ENCODE measurements at regions not wholly inside any gene's neighbourhood (a gene's known extent, or its start where the extent isn't known, plus 50 kb on each side); places are given as distances from the start of the nearest gene placed in this dataset.
"Not testable (repeated sequence)": the region's sequence is repeated elsewhere in the genome, so short reads cannot be mapped to it uniquely, and the experiment has no call there.

DNA sequence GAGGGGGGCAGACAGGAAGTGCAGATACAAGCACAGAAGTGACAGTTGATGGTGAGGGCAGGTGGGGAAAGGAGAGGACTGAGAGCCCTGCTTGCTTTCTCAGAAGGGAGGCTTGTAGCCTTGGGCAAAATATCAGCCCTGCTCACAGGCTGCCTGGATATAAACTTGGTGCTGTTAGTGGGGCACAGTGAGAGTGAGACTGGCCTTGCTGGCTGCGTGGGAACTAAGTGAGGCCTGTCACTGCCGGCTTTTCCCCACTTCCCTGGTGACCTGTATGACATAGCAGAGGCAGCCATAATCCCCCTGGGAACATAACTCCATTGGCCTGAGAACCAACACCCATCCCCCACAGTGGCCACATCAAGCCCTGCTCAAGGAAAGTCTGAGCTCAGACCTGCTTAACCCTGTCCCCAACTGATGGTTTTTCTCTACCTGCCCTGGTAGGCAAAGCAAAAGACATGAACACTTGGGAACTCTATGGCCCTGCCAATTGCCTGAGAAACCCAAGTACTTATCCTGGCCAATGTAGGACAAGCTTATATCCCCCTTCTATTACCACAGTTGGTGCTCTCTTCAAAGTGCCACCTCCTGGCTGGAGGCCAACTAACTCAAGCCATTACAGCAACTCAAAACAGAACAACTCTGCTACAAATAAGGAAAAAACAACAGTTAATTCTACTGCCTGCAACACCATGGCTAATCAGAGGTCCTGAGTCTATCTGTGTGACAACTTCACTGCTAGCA lies 472.7 kb downstream of the PLPP3 start:
- no peak for DNase-seq

DNA sequence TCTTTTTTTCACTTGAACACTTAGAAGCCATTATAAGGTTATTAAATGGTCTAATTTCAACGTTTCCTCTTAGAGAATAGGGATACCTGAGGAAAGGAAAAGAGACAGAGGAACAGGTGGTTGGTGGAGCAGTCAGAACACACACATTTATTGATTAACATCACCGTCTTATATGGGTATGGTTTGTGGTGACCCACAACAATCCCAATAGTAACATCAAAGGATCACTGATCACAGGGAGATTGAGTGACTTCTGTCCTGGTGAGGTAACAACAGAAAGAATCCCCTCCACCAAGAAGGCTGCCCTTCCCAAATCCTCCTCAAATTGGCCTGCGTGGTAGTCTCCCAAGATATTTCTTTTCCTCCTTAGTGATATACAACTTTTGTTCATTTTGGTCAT lies 474.0 kb downstream of the PLPP3 start:
- DNase-seq = no peak

DNA sequence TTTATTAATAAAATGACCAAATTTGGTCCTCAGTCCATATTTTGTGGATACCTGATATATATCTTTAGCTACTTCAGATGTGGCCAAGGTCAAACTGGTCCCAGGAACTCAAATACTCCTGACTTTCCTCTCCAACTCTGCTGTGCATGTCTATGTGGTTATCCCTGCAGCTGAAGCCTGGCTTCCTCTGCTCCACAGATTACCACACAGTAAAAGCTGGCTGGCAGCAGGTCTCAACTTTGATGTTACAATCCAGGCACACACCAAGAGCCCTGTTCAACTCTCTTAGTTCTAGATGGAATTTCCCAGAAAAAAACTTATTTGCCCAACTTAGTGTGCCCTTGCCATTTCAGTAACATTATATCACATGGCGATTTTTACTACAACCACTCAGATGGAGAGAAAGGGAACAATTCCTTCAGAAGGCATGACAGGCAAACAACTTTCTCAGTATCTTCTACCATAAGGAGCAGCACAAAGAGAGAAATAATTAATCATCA lies 479.5 kb downstream of the PLPP3 start:
- DNase-seq = no peak

DNA sequence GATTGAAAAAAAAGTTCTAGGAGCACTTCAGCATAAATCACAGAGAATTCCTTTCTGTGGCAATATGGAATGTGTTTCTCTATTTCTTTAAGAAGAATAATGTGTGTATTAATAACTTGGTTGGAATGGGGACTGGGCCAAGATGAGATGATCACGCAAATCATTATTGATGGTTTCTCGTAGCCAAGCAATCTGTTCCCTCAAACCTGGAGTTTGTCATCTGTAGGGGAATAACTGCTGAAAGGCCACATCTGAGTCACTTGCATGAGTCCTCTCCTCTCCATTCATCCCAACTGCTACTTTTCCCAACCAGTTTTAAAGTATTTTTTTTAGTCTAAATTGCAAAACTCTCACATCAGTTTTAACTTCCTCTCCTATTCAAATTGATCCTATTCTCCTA lies 480.4 kb downstream of the PLPP3 start:
- no peak for DNase-seq

DNA sequence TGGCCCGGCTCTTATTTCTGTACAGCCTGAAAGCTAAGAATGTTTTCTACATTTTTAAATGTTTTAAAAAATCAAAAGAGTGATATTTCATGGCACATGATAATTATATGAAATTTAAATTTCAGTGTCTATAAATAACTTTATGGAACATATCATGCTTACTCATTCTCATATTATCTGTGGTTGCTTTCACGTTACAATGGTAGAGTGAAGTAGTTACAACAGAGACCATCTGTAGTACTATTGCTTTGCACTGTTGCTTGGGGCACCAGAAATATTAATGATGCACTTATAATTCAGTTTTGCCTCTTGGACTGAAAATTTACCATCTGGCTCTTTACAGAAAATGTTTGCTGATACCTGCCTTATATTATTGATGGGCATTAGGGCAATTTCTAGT lies 481.6 kb downstream of the PLPP3 start:
- DNase-seq = no peak

DNA sequence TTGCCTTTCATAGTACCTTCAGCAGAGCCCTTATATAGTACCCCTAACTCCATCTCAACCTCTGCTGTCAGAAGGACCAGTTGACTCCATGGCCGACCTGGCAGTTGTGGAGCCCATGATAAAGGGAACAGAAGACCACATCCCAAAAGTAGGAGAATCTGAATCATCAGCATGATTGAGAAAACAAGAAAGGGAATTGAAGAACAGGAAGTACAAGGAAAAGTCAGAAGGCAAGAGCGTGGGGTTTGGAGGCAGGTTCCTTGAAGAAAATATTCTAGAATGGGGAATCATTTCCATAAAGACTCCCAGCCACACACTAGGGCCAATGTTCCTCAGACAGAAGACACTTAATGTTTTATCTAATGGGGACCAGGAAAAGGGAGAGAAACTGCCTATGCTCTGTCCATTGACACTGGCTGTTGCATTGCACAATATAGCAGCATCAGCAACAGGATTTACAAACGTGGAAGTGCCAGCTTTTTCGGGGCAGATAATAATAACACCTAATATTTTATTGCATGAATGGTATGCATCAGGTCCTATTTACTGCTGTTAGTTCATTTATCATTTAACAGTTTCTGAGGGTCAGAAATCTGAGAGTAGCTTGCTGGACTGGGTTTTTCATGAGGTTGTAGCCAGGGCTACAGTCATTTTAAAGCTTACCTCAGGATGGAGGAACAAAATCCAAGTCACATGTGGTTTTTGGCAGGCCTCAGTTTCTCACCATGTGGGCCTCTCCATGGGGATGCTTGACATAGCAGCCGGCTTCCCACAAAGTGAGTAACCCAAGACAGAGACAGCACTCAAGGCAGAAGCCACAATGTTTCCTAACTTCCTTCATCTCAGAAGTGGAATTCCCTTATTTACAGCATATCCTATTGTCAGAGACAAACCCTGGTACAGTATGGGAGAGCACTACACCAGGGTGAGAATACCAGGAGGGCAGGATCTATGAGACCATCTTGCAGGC lies 483.4 kb downstream of the PLPP3 start:
- peak in 2 of 14 donors; percentile 2 to 77 for DNase-seq

DNA sequence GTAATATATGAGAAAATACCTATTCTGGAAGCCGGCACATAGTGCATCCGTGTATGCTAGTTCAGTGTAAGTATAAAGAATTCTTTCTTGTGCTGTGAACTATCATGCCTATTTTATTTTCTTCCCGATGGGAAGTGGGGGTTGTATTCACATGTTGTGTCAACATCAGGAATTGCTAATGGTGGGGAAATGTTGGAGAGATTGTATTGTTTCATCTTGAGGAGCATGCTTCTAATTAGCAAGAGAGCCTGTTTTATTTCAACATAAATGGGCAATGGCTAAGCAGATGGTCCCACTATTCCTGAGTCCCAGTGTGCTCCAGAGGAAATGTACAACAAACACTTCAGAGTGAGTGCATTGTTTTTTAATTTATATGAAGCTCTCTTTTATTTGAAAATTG lies 485.2 kb downstream of the PLPP3 start:
- peak in 1 of 14 donors; percentile 1 for DNase-seq

DNA sequence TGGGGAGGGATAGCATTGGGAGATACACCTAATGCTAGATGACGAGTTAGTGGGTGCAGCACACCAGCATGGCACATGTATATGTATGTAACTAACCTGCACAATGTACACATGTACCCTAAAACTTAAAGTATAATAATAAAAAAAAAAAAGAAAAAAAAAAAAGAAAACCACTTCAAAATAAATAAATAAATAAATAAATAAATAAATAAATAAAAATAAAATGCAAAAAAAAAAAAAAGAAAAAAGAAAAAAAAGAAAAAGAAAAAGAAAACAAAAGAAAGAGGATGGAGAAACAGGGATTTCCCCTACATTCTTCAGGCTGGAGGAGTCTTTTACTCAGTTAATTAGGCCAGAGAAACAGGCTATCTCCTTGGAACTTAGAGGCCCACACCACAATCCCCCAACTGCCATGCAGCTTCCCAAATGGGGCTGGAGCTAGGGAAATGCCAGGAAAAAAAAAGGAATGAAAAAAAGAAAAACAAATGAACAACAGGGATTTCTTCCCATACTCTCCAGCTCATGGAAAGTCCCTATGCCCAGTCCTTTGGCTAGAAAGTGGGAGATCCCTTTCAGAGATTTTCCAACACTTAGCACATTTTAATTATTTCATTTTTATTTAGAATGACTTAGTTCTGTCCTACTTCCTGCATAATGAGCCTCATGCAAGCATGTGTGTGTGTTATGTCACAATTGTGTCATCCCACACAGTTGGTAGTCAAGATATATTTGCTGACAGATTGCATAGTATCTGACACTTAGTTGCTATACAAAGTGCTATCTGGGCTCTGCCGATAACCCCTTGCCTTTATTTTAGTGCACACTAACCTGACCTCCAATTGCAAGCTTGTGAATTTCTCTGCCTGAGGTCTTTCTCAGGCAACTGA lies 486.4 kb downstream of the PLPP3 start:
- no peak for DNase-seq

DNA sequence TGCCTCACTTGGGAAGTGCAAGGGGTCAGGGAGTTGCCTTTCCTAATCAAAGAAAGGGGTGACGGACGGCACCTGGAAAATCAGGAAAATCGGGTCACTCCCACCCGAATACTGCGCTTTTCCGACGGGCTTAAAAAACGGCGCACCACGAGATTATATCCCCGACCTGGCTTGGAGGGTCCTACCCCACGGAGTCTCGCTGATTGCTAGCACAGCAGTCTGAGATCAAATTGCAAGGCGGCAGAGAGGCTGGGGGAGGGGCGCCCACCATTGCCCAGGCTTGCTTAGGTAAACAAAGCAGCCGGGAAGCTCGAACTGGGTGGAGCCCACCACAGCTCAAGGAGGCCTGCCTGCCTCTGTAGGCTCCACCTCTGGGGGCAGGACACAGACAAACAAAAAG lies 489.5 kb downstream of the PLPP3 start:
- not testable (repeated sequence) for DNase-seq

DNA sequence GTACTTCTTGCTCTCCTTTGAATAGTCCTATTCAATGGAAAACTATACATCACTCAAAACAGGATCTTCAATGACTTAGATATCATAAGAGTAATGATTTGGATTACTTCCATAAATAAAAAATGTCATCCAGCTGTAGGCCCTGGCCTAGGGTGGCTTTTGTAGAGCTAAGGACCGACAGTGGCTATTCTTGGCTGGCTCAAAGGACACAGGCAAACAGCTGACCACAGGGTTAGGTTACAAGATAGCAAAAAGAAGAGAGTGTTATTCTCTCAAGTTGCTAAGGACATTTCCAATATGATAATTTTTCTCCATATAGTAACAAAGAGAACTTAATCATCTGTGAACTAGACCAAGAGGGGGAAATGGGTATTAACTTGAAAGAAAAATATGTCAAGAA lies 495.1 kb downstream of the PLPP3 start:
- DNase-seq = no peak

DNA sequence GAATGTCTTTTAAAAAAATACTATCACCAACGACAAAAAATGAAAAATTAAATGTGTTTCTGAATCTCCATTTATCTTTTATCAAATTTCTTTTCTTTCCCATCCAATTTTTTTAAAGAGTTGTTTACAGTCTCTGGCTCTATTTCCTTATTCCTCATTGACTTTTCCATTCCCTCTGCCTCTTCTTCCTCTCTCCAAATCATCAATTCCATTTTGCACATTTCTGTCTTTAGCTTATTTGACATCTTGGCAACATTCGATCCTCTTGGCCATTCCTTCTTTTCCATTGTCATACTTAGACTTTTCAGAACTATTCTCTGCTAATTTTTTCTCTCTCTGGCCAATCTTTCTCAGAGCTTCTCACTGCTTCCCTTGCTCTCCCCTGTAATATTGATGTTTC lies 497.6 kb downstream of the PLPP3 start:
- DNase-seq = no peak

DNA sequence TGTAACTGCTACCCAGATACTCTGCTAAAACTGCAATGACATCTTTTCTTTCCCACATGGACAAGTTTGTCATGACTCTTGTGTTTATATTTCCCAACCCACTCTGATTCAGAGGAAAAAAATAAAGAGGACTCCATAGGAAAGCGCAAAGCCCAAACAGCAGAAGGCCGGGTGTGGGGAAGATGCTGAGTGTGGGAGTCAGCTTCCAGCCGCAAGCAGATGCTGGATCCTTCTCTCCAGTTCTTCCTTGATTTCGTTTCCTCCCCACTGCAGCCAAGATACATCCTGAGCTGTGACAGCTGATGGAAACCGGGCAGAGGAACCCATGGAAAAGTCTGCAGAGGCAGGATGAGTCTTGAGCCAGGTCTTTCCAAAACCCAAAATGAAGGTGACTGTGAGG lies 498.2 kb downstream of the PLPP3 start:
- DNase-seq = no peak

DNA sequence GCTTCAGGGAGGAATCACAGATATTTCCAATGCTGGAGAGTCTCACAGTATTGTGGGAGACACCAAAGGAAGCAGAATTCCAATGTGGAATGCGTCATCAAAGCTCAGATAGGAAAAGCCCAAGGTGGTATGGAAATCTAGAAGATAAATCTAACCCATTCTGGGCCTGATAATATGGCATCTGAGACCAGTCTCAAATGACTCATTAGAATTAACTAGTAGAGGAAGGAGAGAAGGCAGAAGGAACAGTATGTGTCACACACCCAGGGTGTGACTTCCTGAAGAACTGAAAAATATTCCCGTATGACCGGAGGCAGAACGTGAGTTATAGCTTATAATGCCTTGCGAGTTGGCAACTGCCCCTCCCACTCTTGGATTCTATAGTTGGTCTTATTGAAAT lies 499.2 kb downstream of the PLPP3 start:
- DNase-seq = no peak

DNA sequence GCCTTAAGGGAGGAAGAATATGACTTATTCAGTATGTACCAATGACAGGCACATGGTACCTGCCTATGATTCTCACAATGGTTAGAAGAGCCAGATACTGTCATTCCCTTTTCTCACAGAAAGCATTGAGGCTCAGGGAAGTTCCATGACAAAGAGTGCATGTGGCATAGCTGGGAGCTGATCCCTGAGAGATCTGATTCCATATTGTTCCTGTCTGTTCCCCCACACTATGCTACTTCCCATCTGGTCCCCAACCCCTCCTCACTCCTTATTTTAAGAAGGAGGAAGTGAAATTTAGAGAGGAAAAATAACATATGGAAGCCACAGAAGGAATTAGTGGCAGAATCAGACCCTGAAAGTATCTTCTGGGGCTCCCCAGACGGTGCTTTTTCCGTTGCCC lies 500.0 kb downstream of the PLPP3 start:
- no peak for DNase-seq

DNA sequence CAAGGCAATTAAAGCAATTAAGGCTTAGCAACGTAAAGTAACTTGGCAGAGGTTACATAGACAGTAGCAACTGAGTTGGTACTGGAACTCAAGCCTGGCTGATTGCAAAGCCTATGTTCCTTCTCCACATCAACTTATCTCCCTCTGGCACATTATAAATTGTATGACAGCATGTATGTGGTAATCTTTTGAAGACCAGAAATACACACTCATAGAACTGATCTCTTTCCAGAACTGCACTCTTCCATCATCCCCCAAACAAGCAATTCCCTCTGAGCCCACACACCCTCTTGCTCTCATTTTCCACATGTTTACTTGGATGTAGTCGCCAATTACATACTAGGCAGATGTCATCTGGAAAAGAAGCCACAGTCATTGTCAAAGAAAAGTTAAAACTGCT lies 502.2 kb downstream of the PLPP3 start:
- DNase-seq = no peak

DNA sequence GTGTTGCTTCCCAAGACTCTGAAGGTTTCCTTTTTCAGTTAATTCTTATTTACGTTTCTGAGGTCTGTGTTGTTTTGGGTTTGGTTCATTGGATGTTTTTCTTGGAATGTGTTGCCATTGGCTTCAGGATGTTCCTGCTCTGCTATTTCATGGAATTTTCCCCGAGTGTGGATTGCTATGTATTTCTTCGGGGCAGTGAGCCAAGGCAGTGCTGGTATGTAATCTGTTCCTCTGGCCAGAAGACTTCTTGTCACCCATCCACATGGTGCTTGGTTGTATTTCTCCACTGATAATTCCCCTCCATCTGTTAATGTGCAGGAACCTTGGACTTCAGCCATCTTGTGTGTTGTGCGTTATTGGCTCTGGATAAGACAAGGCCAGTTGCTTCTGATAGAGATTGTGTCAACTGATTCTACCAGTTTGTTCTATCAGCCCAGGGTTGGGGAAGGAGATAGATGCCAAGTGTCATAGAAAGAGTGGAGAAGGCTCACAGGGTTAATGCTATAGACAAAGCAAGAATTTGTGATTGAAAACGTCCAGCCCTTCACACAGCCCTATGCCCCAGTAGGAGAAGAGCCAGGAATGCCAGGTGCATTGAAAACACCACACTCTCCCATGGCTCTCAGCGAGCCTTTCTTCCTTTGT lies 505.2 kb downstream of the PLPP3 start:
- peak in 3 of 14 donors; percentile 27 to 99 (median 60) for DNase-seq

DNA sequence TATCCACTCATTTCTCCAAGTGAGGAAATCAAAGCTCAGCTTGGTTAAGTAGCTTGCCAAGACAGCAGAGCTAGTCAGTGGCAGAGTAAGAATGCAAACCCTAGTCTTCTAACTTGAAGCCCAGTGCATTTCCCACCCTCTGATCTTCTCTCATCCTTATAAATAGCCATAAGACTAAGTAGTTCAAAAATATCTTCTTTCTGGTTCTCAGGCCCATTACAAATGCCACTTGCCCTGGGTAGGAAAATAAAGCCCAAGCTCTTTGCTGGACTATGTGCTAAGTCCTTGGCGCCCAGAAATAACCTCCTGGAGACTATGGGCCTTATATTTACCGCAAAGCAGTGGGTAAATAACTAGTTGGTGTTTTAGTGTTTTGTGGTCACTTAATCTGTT lies 505.8 kb downstream of the PLPP3 start:
- no peak for DNase-seq

DNA sequence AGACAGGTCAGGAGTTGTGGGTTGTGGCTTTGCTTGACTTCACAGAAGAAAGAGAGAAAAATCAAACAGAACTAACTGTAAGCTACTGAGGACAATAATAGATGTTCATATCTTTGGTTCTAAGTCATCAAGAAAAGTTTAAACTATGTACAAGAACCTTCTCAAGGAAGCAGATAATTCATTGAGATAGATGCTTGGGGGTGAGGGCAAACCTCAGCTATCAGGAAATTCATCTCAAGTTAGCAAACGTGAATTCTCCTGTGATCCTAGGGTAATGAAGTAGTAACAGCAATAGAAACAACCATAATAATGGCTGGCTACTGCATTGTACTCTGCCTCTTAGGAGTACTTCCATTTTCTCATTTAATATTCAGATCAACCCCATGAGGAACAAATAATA lies 506.2 kb downstream of the PLPP3 start:
- DNase-seq = no peak

DNA sequence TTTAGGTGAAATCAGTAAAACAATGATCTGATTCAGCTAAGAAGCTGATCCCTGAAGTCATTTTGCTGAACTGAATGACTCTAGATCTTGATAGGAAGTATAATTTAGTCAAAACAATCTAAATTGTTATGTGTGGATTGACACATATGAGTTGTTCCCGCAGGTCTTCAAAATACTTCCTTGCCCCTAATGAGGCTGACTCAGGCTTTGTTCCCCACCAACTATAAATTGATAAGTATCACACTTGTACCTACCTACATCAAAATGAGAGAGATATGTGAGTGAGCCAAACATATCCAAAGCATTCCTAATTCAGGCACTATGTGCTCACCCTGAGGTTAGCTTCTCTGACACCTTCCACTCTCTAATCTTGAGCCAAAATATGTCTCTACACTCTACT lies 507.1 kb downstream of the PLPP3 start:
- no peak for DNase-seq

DNA sequence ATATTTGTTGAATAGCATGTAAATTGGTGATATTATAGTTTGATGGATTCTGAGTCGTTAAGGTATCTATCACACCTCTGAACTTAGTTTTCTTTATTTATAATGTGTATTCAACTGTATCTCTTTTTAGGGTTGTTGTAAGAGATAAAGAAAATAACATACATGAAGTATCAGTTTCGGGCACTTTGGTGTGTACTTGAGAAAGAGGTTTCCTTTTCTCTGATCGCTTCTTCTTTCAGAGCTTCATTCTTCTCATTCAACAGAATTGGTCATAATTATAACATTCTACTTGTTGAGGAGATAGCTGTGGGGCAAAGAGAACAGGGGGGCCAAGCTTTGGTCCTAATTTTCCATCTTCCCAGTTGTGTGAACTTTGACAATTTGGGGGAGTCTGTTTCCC lies 508.0 kb downstream of the PLPP3 start:
- DNase-seq = no peak

DNA sequence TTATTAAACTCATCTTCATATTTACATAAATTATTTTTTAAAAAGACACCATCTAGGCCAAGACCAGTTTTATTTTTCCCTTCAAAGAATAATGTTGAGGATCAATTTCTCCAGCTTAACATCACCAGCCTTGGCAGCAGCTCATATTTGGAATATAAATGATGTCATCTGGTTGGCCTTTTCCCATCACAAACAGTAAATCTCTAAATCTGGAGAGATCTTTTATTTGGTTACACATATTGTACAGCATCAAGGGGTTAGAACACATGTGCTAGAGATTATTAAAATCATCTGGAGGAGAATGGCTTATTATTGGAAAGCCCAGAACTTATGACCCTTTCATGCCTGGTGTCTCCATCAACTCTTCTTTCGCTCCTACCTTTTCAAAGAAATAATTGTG lies 508.8 kb downstream of the PLPP3 start:
- no peak for DNase-seq

DNA sequence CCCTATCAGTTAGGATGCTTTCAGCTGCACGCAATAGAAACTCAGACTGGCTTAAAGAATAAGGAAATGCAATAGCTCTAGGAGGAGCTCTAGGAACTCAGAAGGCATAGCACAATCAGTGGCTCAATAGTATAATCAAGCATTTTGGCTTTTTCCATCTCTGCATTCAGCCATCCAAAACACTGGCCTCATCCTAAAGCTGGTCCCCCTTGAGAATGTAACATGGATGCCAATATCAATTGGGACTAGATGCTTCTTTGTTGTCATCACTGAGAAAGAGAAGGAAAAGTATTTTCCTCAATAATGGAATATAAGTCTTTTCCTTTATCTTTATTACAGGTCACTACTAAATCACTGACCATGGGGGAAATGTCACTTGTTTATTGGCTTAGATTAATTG lies 509.5 kb downstream of the PLPP3 start:
- no peak for DNase-seq

Data from C1 segment of cervical spinal cord (tissue), 14 donors.